Right lobe of liver (tissue), 4 donors: ENCODE measurements at regions not wholly inside any gene's neighbourhood (a gene's known extent, or its start where the extent isn't known, plus 50 kb on each side); places are given as distances from the start of the nearest gene placed in this dataset.

Experiments
- POLR2A ChIP-seq: fragments of 450-650 bp; IDR thresholded peaks from one replicate; pipeline ENCODE4 v1.6.1; 2017; ENCODE audit warnings: antibody characterized with exemption, mild to moderate bottlenecking
- TF ChIP-seq, protein P1 (sequence below), 4 donors: fragments of 200-600 bp in 3 of 4; fragments of 450-650 bp in 1 of 4; IDR thresholded peaks; one replicate each; pipeline versions ENCODE4 v1.5.1 to v1.8.0; 2016 to 2022; ENCODE audit warnings: antibody characterized with exemption in 4 of 4, mild to moderate bottlenecking in 2 of 4
- donor health status: DM: no; HTN: no; CAD: no.
- donor health status: DM: no; HTN: no; CAD: no.
- donor health status: DM: no; HTN: yes; CAD: no.

DNA sequence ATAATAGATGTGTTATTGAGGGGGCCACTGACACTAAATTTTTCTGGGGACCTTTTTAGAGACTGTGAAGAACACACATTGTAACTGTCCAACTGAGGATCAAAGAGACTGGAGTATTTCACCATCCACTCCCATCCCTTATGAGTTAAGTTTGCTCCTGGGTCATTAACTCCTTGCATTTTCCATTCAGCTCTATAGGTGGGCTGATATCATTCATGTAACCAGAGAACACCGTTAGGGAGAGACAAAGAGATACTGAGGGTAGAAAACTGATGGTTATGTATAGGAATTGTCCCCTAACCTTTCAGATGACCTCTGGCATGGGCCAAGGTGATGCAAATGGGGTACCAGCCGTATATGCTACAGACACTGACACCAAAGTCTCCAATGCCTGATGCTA, 142.4 kb upstream of the TLR4 start:
- TF ChIP-seq, protein P1, sequence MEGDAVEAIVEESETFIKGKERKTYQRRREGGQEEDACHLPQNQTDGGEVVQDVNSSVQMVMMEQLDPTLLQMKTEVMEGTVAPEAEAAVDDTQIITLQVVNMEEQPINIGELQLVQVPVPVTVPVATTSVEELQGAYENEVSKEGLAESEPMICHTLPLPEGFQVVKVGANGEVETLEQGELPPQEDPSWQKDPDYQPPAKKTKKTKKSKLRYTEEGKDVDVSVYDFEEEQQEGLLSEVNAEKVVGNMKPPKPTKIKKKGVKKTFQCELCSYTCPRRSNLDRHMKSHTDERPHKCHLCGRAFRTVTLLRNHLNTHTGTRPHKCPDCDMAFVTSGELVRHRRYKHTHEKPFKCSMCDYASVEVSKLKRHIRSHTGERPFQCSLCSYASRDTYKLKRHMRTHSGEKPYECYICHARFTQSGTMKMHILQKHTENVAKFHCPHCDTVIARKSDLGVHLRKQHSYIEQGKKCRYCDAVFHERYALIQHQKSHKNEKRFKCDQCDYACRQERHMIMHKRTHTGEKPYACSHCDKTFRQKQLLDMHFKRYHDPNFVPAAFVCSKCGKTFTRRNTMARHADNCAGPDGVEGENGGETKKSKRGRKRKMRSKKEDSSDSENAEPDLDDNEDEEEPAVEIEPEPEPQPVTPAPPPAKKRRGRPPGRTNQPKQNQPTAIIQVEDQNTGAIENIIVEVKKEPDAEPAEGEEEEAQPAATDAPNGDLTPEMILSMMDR (IDR thresholded peaks at IDR 0.05): no peak
- TF ChIP-seq POLR2A: no peak
